ENCODE measurements at regions not wholly inside any gene's neighbourhood (a gene's known extent, or its start where the extent isn't known, plus 50 kb on each side); places are given as distances from the start of the nearest gene placed in this dataset.

GRCh38 chrX:27391623-27392022 is 71.5 kb downstream of the PPP4R3C start:
- BruUV-seq (replicated peaks) = no TSS peak
- H3K79me2 ChIP-seq (ENCODE audit: control insufficient read depth, insufficient read depth, low read length) = no peaks in the 10 kb centered on the region
- TF ChIP-seq IKZF2 (IDR thresholded peaks at IDR 0.05) (no peak), SMARCA5 (IDR thresholded peaks at IDR 0.05) (no peak), CHD1 (IDR thresholded peaks at IDR 0.05; ENCODE audit: low read depth, low read length) (no peak), SMAD5 (IDR thresholded peaks at IDR 0.05; ENCODE audit: low read depth) (no peak), TAF1 (IDR thresholded peaks at IDR 0.05; ENCODE audit: borderline replicate concordance, low read depth, low read length) (no peak), WRNIP1 (IDR thresholded peaks at IDR 0.05; ENCODE audit: borderline replicate concordance, low read depth, low read length) (no peak), MTA2 (IDR thresholded peaks at IDR 0.05; ENCODE audit: low read depth) (no peak), RB1 (IDR thresholded peaks at IDR 0.05; ENCODE audit: borderline replicate concordance) (no peak), PRDM15 (CRISPR knock-in tag; IDR thresholded peaks at IDR 0.05) (no peak), NFXL1 (IDR thresholded peaks at IDR 0.05; ENCODE audit: borderline replicate concordance) (no peak)
- no peaks in the 10 kb centered on the region for H3K27me3 ChIP-seq (replicated peaks in 1 of 2; ENCODE audit: control insufficient read depth in 2 of 2, insufficient read depth in 2 of 2, low read length in 1 of 2)
- ChIA-PET SMC1A (ENCODE audit: uncharacterized antibody, unreplicated experiment) (no interaction called here), RAD21 (ENCODE audit: unreplicated experiment) (no interaction called here), POLR2A (no interaction called here), CTCF (no interaction called here)
- ATAC-seq = no peak
- no peak overlapping the region for H3K27ac ChIP-seq (ENCODE audit: control insufficient read depth, insufficient read depth)
- no peak for FAIRE-seq
- H3K9ac ChIP-seq (ENCODE audit: control insufficient read depth, insufficient read depth, low read length) = no peak overlapping the region
- no peak overlapping the region for H2AFZ ChIP-seq (ENCODE audit: control insufficient read depth, low read depth, low read length)
- in situ Hi-C loops (cut with MboI) = no loop called here
- H3K4me1 ChIP-seq (ENCODE audit: control insufficient read depth, insufficient read depth, low read length) = no peaks in the 10 kb centered on the region
- no peak overlapping the region for H3K4me3 ChIP-seq
- no peaks in the 10 kb centered on the region for H4K20me1 ChIP-seq (ENCODE audit: control insufficient read depth, insufficient read depth)
- no peaks in the 10 kb centered on the region for H3K9me3 ChIP-seq (replicated peaks; ENCODE audit: control insufficient read depth, insufficient read depth, low read length)
- DNase-seq (ENCODE audit: low read depth, low spot score) = no peak
- 37% methylated on average over 4 of the region's 4 CpGs for WGBS (ENCODE audit: insufficient coverage, insufficient replicate concordance, low lambda C conversion rate, missing lambda C conversion rate)
- intact Hi-C loops (cut with micrococcal nuclease; ENCODE audit: unreplicated experiment) = no loop called here
- no peak overlapping the region for H3K4me2 ChIP-seq (ENCODE audit: control insufficient read depth, insufficient read depth)
- no peaks in the 10 kb centered on the region for H3K36me3 ChIP-seq (ENCODE audit: control insufficient read depth in 2 of 2, insufficient read depth in 2 of 2, low read length in 1 of 2)

Measured in GM12878 (cell line).